HepG2 (cell line): ENCODE measurements at regions not wholly inside any gene's neighbourhood (a gene's known extent, or its start where the extent isn't known, plus 50 kb on each side); places are given as distances from the start of the nearest gene placed in this dataset.

ENCODE experiments used
- ATAC-seq: fragments of 200-7000 bp; cut with Tn5 transposase; 3 replicates; pipeline ENCODE4 v1.9.1; 2020; ENCODE audit warnings: mild to moderate bottlenecking, moderate library complexity
- BruUV-seq: library from RNA; stranded (reverse); fragments of 400-500 nt; replicated peaks from 2 replicates; lab custom pipeline; 2021; lab: Mats Ljungman, UMichigan
- CTCF ChIA-PET: fragments of 300-600 bp; formaldehyde crosslinking; extraction: SDS; loops from one replicate; lab custom pipeline; 2021; ENCODE audit warnings: low total read pairs, inconsistent platforms, low intra/inter-chr PET ratio; lab: Yijun Ruan, JAX
- POLR2A ChIA-PET: fragments of 350-600 bp; sonication (Branson Sonifier 250); formaldehyde crosslinking; loops from one replicate; lab custom pipeline; 2020; ENCODE audit warnings: antibody characterized with exemption, inconsistent platforms; lab: Yijun Ruan, JAX
- DNase-seq: peaks from one replicate; pipeline ENCODE4 v3.0.0-alpha.2; 2015; ENCODE audit warnings: low spot score
- FAIRE-seq: peaks from 3 replicates; lab custom pipeline; 2011; peaks lifted over from hg19 to GRCh38; lab: Jason Lieb, UNC
- H2AFZ ChIP-seq: one replicate; pipeline ENCODE4 v1.6.1; 2011; ENCODE audit warnings: low read length, inconsistent platforms
- H3K27ac ChIP-seq: fragments of 300-600 bp; 3 replicates; pipeline ENCODE4 v1.8.0; 2011; ENCODE audit warnings: mixed run types, mild to moderate bottlenecking, mixed read lengths, low read length, inconsistent platforms; ENCODE audit not compliant: insufficient read depth; ENCODE audit errors: extremely low read length
- H3K27me3 ChIP-seq, 2 experiments: fragments of 200-600 bp in 1 of 2; 2 replicates in 1 of 2; 3 replicates in 1 of 2; pipeline versions ENCODE4 v1.6.0 to v1.8.0; 2011; ENCODE audit warnings: low read length in 2 of 2, mild to moderate bottlenecking in 2 of 2, moderate library complexity in 2 of 2, inconsistent platforms in 1 of 2; ENCODE audit not compliant: insufficient read depth in 2 of 2, control insufficient read depth in 1 of 2
- H3K36me3 ChIP-seq, 2 experiments: fragments of 200-600 bp in 1 of 2; replicated peaks in 1 of 2; 2 replicates in 1 of 2; 3 replicates in 1 of 2; pipeline versions ENCODE4 v1.5.1 to v1.8.0; 2011; ENCODE audit warnings: low read length in 2 of 2, inconsistent platforms in 1 of 2; ENCODE audit not compliant: insufficient read depth in 2 of 2, control insufficient read depth in 1 of 2
- H3K4me1 ChIP-seq: 2 replicates; pipeline ENCODE4 v1.5.1; 2012; ENCODE audit warnings: low read length, inconsistent platforms; ENCODE audit not compliant: insufficient read depth
- H3K4me2 ChIP-seq: 2 replicates; pipeline ENCODE4 v1.6.0; 2011; ENCODE audit warnings: low read depth, low read length, inconsistent platforms
- H3K4me3 ChIP-seq, 3 experiments: fragments of 200-600 bp in 1 of 3; sonication (generic), shearing (Covaris generic) in 1 of 3; replicated peaks in 1 of 3; 2 replicates each; pipeline ENCODE4 v1.5.1; 2011 to 2016; ENCODE audit warnings: low read length in 3 of 3, inconsistent platforms in 2 of 3, low read depth in 2 of 3, mild to moderate bottlenecking in 2 of 3, control low read depth in 1 of 3, mixed read lengths in 1 of 3; ENCODE audit not compliant: insufficient read depth in 1 of 3
- H3K79me2 ChIP-seq: one replicate; pipeline ENCODE4 v1.6.1; 2011; ENCODE audit warnings: low read length, inconsistent platforms; ENCODE audit not compliant: insufficient read depth
- H3K9ac ChIP-seq: 2 replicates; pipeline ENCODE4 v1.6.0; 2011; ENCODE audit warnings: mild to moderate bottlenecking, low read depth, low read length, inconsistent platforms; ENCODE audit not compliant: insufficient read depth
- H3K9me3 ChIP-seq: 2 replicates; pipeline ENCODE4 v1.5.1; 2012; ENCODE audit warnings: mild to moderate bottlenecking, low read length
- H4K20me1 ChIP-seq: 2 replicates; pipeline ENCODE4 v1.6.0; 2011; ENCODE audit warnings: inconsistent platforms, mild to moderate bottlenecking, low read length, moderate library complexity; ENCODE audit not compliant: insufficient read depth
- CREB1 ChIP-seq, 2 experiments: fragments of 450-650 bp in 1 of 2; IDR thresholded peaks; 2 replicates each; pipeline ENCODE4 v1.6.1; 2016 to 2017; ENCODE audit warnings: control low read depth in 1 of 2, mild to moderate bottlenecking in 1 of 2, missing compliant biosample characterization in 1 of 2, missing genetic modification characterization in 1 of 2
- GTF3A ChIP-seq: sonication (generic); formaldehyde crosslinking; conservative IDR thresholded peaks from 2 replicates; pipeline ENCODE4 v1.4.0; 2020; ENCODE audit warnings: mild to moderate bottlenecking, missing genetic modification reagents
- HNRNPK ChIP-seq: fragments of 200-400 bp; formaldehyde crosslinking; IDR thresholded peaks from 2 replicates; pipeline ENCODE4 v1.6.1; 2018; ENCODE audit warnings: low read length, low read depth, moderate library complexity, mild to moderate bottlenecking; ENCODE audit not compliant: poor library complexity, severe bottlenecking
- KLF12 ChIP-seq: sonication (generic); formaldehyde crosslinking; IDR thresholded peaks from 2 replicates; pipeline ENCODE4 v1.4.0; 2020; ENCODE audit warnings: missing genetic modification reagents, borderline replicate concordance
- PAWR ChIP-seq: sonication (generic); formaldehyde crosslinking; IDR thresholded peaks from 2 replicates; pipeline ENCODE4 v1.4.0; 2020; ENCODE audit warnings: missing genetic modification reagents, mild to moderate bottlenecking, borderline replicate concordance
- XRCC5 ChIP-seq: fragments of 200-400 bp; formaldehyde crosslinking; optimal IDR thresholded peaks from 2 replicates; pipeline ENCODE3; 2017; ENCODE audit warnings: mild to moderate bottlenecking, low read length
- ZFP36L1 ChIP-seq: sonication (generic); formaldehyde crosslinking; IDR thresholded peaks from 2 replicates; pipeline ENCODE4 v1.8.0; 2022; ENCODE audit warnings: mild to moderate bottlenecking, missing genetic modification reagents, moderate library complexity
- ZNF850 ChIP-seq: sonication (generic); formaldehyde crosslinking; conservative IDR thresholded peaks from 2 replicates; pipeline ENCODE4 v1.9.0; 2021; ENCODE audit warnings: mild to moderate bottlenecking, missing genetic modification reagents
- ZSCAN25 ChIP-seq: sonication (generic); formaldehyde crosslinking; IDR thresholded peaks from 2 replicates; pipeline ENCODE4 v1.8.0; 2022; ENCODE audit warnings: mild to moderate bottlenecking, missing genetic modification reagents
- WGBS: methylation state at CpG from one replicate; pipeline ENCODE4 v1.1.6; 2017; ENCODE audit warnings: low lambda C conversion rate; 5-methylcytosine and 5-hydroxymethylcytosine counted together
- in situ Hi-C: cut with HindIII; loops from 2 replicates; pipeline ENCODE4 v1.10.0; 2017; ENCODE audit warnings: low pct_unique_long_range_greater_than_20kb; ENCODE audit not compliant: extremely low pct_ligation_motif_present
- intact Hi-C: fragments of 100-400 bp; cut with micrococcal nuclease; formaldehyde crosslinking; loops from one replicate; pipeline ENCODE4 v1.10.0; 2022; ENCODE audit not compliant: unreplicated experiment
- TF ChIP-seq, protein P1 (sequence below): sonication (generic); formaldehyde crosslinking; IDR thresholded peaks from 2 replicates; pipeline ENCODE4 v1.4.0; 2020; ENCODE audit warnings: mild to moderate bottlenecking, low read depth, missing genetic modification reagents
- TF ChIP-seq, protein P2 (sequence below): sonication (generic); formaldehyde crosslinking; IDR thresholded peaks from 2 replicates; pipeline ENCODE4 v1.5.0; 2020; ENCODE audit warnings: missing genetic modification reagents, mild to moderate bottlenecking, borderline replicate concordance

DNA sequence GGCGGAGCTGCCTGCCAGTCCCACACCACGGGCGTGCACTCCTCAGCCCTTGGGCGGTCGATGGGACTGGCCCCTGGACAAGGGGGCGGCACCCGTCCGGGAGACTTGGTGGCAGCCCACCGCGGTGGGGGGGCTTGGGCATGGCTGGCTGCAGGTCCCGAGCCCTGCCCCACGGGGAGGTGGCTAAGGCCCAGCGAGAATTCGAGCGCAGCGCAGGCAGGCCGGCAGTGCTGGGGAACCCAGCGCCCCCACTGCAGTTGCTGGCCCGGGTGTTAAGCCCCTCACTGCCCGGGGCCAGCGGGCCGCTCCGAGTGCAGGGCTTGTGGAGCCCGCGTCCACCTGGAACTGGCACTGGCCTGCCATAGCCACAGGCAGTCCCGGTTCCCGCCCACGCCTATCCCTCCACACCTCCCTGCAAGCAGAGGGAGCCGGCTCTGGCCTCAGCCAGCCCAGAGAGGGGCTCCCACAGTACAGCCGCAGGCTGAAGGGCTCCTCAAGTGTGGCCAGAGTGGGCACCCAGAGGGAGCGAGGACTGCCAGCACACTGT lies 742.9 kb upstream of the DDX18 start:
- no peak overlapping the region for H3K27ac ChIP-seq
- no peak overlapping the region for H3K4me3 ChIP-seq
- no peaks in the 10 kb centered on the region for H3K36me3 ChIP-seq
- H3K9ac ChIP-seq: no peak overlapping the region
- ChIA-PET CTCF (no interaction called here), POLR2A (no interaction called here)
- no TSS peak for BruUV-seq
- TF ChIP-seq, protein P1, sequence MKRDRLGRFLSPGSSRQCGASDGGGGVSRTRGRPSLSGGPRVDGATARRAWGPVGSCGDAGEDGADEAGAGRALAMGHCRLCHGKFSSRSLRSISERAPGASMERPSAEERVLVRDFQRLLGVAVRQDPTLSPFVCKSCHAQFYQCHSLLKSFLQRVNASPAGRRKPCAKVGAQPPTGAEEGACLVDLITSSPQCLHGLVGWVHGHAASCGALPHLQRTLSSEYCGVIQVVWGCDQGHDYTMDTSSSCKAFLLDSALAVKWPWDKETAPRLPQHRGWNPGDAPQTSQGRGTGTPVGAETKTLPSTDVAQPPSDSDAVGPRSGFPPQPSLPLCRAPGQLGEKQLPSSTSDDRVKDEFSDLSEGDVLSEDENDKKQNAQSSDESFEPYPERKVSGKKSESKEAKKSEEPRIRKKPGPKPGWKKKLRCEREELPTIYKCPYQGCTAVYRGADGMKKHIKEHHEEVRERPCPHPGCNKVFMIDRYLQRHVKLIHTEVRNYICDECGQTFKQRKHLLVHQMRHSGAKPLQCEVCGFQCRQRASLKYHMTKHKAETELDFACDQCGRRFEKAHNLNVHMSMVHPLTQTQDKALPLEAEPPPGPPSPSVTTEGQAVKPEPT (CRISPR knock-in tag): no peak
- TF ChIP-seq KLF12 (CRISPR knock-in tag): no peak
- TF ChIP-seq CREB1 (IDR thresholded peaks at IDR 0.05): no peak
- TF ChIP-seq CREB1 (CRISPR knock-in tag; IDR thresholded peaks at IDR 0.05): no peak
- TF ChIP-seq GTF3A: no peak
- TF ChIP-seq ZSCAN25 (CRISPR knock-in tag): no peak
- TF ChIP-seq ZFP36L1: no peak
- TF ChIP-seq ZNF850 (CRISPR knock-in tag): 0 out of 2 replicates have a peak, but pooled peaks have one; percentile 74
- FAIRE-seq (no peak), DNase-seq (no peak), ATAC-seq (no peak)
- no peaks in the 10 kb centered on the region for H3K27me3 ChIP-seq
- H3K9me3 ChIP-seq: peaks cover 70% of the 10 kb centered on the region
- H3K79me2 ChIP-seq: no peaks in the 10 kb centered on the region
- H4K20me1 ChIP-seq: no peaks in the 10 kb centered on the region
- in situ Hi-C loops (no loop called here), intact Hi-C loops (no loop called here)
- no peaks in the 10 kb centered on the region for H3K4me1 ChIP-seq
- no peak overlapping the region for H3K4me2 ChIP-seq
- H2AFZ ChIP-seq: no peak overlapping the region
- WGBS: 59% methylated on average over 3 of the region's 31 CpGs

DNA sequence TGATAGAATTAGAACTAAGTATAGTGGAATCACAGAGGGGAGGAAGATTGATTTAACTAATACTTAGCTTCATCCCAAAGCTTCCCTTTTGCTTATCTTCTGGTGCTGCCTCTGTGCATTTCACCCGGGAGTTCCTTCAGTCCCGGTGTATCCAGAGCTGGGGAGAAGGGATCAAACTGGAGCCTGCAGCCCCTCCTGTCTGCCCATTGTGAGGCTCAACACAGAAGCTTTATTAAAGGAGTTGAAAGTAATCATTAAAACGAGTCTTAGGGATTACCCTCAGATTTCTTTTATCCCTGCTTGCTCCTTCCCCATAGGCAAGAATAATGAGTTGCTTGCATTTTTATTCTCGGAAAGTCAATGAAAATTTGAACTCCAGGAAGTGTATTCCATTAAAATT lies 739.7 kb upstream of the DDX18 start:
- H2AFZ ChIP-seq: no peak overlapping the region
- H3K9ac ChIP-seq: no peak overlapping the region
- WGBS: 13% methylated on average over 4 of the region's 4 CpGs
- ChIA-PET CTCF (no interaction called here), POLR2A (no interaction called here)
- peaks cover 77% of the 10 kb centered on the region for H3K9me3 ChIP-seq
- TF ChIP-seq PAWR (CRISPR knock-in tag) (no peak), XRCC5 (no peak), HNRNPK (no peak)
- TF ChIP-seq, protein P2, sequence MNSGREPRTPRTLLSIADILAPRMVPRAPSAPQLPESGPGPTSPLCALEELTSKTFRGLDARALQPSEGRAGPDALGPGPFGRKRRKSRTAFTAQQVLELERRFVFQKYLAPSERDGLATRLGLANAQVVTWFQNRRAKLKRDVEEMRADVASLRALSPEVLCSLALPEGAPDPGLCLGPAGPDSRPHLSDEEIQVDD: no peak
- intact Hi-C loops: no loop called here
- H3K4me1 ChIP-seq: no peaks in the 10 kb centered on the region
- in situ Hi-C loops: no loop called here
- H4K20me1 ChIP-seq: no peaks in the 10 kb centered on the region
- ATAC-seq (no peak), DNase-seq (no peak), FAIRE-seq (no peak)
- no peak overlapping the region for H3K27ac ChIP-seq
- no peak overlapping the region for H3K4me2 ChIP-seq
- no peaks in the 10 kb centered on the region for H3K27me3 ChIP-seq
- H3K79me2 ChIP-seq: no peaks in the 10 kb centered on the region
- H3K4me3 ChIP-seq: no peak overlapping the region
- no peaks in the 10 kb centered on the region for H3K36me3 ChIP-seq
- BruUV-seq: no TSS peak
